A673 (cell line): ENCODE measurements at regions not wholly inside any gene's neighbourhood (a gene's known extent, or its start where the extent isn't known, plus 50 kb on each side); places are given as distances from the start of the nearest gene placed in this dataset.

Experiments used
- BruUV-seq: library from RNA; stranded (reverse); fragments of 400-500 nt; replicated peaks from 2 replicates; lab custom pipeline; 2021; lab: Mats Ljungman, UMichigan
- CTCF ChIA-PET: fragments of 300-600 bp; sonication (Branson Sonifier 250); formaldehyde crosslinking; loops from one replicate; lab custom pipeline; 2022; ENCODE audit warnings: antibody characterized with exemption; lab: Charles Lee
- POLR2A ChIA-PET: fragments of 300-600 bp; sonication (Branson Sonifier 250); formaldehyde crosslinking; loops from one replicate; lab custom pipeline; 2022; ENCODE audit warnings: antibody characterized with exemption; ENCODE audit not compliant: low non-redundant PET; lab: Charles Lee
- DNase-seq: peaks from one replicate; pipeline ENCODE4 v3.0.0-alpha.2; 2015; ENCODE audit warnings: low spot score
- H3K27ac ChIP-seq: fragments of 200-600 bp; sonication (generic); 2 replicates; pipeline ENCODE4 v1.5.1; 2016; ENCODE audit warnings: mixed run types, low read depth, mild to moderate bottlenecking, mixed read lengths, antibody characterized with exemption, low read length; ENCODE audit not compliant: poor library complexity, severe bottlenecking
- H3K27me3 ChIP-seq: fragments of 200-600 bp; sonication (generic); replicated peaks from 2 replicates; pipeline ENCODE4 v1.6.1; 2017; ENCODE audit warnings: mixed run types, low read depth, mild to moderate bottlenecking, mixed read lengths, antibody characterized with exemption, low read length; ENCODE audit not compliant: insufficient read depth, poor library complexity
- H3K36me3 ChIP-seq: fragments of 200-600 bp; sonication (generic); 2 replicates; pipeline ENCODE4 v1.6.1; 2016; ENCODE audit warnings: mixed run types, mild to moderate bottlenecking, mixed read lengths, antibody characterized with exemption, low read length; ENCODE audit not compliant: insufficient read depth, poor library complexity, severe bottlenecking
- H3K4me1 ChIP-seq: fragments of 200-600 bp; sonication (generic); 2 replicates; pipeline ENCODE4 v1.6.1; 2017; ENCODE audit warnings: mixed run types, mild to moderate bottlenecking, mixed read lengths, antibody characterized with exemption, low read length; ENCODE audit not compliant: insufficient read depth, poor library complexity, severe bottlenecking
- H3K4me3 ChIP-seq: fragments of 200-600 bp; sonication (generic); 2 replicates; pipeline ENCODE4 v1.5.1; 2016; ENCODE audit warnings: low read depth, mixed run types, mild to moderate bottlenecking, mixed read lengths, low read length; ENCODE audit not compliant: poor library complexity, severe bottlenecking
- H3K9me3 ChIP-seq: fragments of 200-600 bp; sonication (generic); 2 replicates; pipeline ENCODE4 v1.6.1; 2016; ENCODE audit warnings: mixed run types, low read depth, mild to moderate bottlenecking, mixed read lengths, antibody characterized with exemption, low read length; ENCODE audit not compliant: poor library complexity, severe bottlenecking
- EZH2 ChIP-seq: fragments of 200-600 bp; sonication (generic); IDR thresholded peaks from 2 replicates; pipeline ENCODE4 v1.6.1; 2017; ENCODE audit warnings: borderline replicate concordance, low read depth, mild to moderate bottlenecking, mixed read lengths, antibody characterized with exemption, low read length; ENCODE audit not compliant: poor library complexity, severe bottlenecking
- intact Hi-C: fragments of 100-400 bp; cut with micrococcal nuclease; formaldehyde crosslinking; loops from one replicate; pipeline ENCODE4 v1.10.0; 2022; ENCODE audit not compliant: unreplicated experiment
- TF ChIP-seq, protein P1 (sequence below): fragments of 300-800, 200-600 bp; sonication (generic); conservative IDR thresholded peaks from 2 replicates; pipeline ENCODE4 v1.5.1; 2017; ENCODE audit warnings: low read depth, mild to moderate bottlenecking, antibody characterized with exemption, low read length, moderate library complexity, mixed read lengths

GRCh38 chr22:22384267-22384666, 124.3 kb downstream of the ZNF280B start:
- CTCF ChIA-PET: no interaction called here
- intact Hi-C loops: no loop called here
- TF ChIP-seq, protein P1, sequence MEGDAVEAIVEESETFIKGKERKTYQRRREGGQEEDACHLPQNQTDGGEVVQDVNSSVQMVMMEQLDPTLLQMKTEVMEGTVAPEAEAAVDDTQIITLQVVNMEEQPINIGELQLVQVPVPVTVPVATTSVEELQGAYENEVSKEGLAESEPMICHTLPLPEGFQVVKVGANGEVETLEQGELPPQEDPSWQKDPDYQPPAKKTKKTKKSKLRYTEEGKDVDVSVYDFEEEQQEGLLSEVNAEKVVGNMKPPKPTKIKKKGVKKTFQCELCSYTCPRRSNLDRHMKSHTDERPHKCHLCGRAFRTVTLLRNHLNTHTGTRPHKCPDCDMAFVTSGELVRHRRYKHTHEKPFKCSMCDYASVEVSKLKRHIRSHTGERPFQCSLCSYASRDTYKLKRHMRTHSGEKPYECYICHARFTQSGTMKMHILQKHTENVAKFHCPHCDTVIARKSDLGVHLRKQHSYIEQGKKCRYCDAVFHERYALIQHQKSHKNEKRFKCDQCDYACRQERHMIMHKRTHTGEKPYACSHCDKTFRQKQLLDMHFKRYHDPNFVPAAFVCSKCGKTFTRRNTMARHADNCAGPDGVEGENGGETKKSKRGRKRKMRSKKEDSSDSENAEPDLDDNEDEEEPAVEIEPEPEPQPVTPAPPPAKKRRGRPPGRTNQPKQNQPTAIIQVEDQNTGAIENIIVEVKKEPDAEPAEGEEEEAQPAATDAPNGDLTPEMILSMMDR: no peak
- TF ChIP-seq EZH2: no peak
- no peaks in the 10 kb centered on the region for H3K36me3 ChIP-seq
- no peak overlapping the region for H3K4me3 ChIP-seq
- H3K4me1 ChIP-seq: no peaks in the 10 kb centered on the region
- H3K27ac ChIP-seq: no peak overlapping the region
- BruUV-seq: no TSS peak
- H3K27me3 ChIP-seq: peaks cover 63% of the 10 kb centered on the region
- no peaks in the 10 kb centered on the region for H3K9me3 ChIP-seq
- POLR2A ChIA-PET: no interaction called here
- no peak for DNase-seq

DNA sequence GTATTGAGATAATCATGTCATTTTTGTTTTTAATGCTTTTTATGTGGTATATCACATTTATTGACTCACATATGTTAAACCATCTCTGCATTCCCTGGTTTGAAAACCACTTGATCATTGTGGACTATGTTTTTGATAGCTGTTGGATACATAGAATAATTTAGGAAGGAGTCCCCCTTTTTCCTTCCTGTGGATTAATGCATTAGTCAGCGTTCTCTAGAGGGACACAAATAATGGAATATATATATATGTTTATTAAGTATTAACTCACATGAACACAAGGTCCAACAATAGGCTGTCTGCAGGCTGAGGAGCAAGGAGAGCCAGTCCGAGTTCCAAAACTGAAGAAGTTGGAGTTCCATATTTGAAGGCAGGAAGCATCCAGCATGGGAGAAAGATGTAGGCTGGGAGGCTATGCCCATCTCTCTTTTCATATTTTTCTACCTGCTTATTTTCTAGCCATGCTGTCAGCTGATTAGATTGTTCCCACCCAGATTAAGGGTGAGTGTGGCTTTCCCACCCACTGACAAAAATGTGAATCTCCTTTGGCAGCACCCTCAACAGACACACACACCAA, 123.8 kb downstream of the ZNF280B start:
- intact Hi-C loops: no loop called here
- no peak for TF ChIP-seq EZH2
- TF ChIP-seq, protein P1: no peak
- DNase-seq: no peak
- no peak overlapping the region for H3K4me3 ChIP-seq
- no TSS peak for BruUV-seq
- no peaks in the 10 kb centered on the region for H3K4me1 ChIP-seq
- H3K9me3 ChIP-seq: no peaks in the 10 kb centered on the region
- peaks cover 58% of the 10 kb centered on the region for H3K27me3 ChIP-seq
- H3K27ac ChIP-seq: no peak overlapping the region
- ChIA-PET CTCF (no interaction called here), POLR2A (no interaction called here)
- H3K36me3 ChIP-seq: no peaks in the 10 kb centered on the region

DNA sequence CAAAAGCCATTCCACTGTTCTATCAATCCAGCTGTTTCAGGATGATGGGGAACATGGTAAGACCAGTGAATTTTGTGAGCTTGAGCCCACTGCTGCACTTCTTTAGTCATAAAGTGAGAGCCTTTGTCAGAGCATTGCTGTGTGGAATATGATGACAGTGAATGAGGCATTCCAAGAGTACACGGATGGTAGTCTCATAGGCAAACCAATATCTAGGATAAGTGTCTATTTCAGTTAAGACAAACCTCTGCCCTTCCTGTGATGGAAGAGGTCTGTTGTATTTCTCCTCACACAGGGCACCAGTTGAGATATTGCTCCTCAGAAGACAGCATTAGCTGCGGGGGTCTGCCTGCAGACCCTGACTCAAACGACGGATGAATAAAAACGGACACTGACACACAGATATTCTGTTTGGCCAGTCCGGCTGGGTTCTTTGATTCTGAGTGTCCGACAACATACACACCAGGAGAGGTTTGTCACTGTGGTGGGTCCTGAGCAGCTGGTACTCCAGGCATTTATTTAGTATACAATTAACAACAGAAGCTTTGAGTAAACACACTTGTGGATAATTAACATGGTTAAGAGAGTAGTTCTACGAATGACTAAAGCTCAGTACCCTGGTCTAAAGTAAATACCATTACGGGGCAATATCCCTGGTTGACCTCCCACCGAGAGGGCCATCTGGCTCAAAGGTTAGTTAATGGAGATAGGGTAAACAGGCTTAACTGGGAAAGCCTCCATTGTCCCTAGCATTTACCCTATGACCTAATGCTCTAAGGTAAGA, 121.7 kb downstream of the ZNF280B start:
- Histone ChIP-seq H3K9me3 (no peaks in the 10 kb centered on the region), H3K4me1 (no peaks in the 10 kb centered on the region), H3K27ac (no peak overlapping the region), H3K36me3 (no peaks in the 10 kb centered on the region), H3K4me3 (no peak overlapping the region), H3K27me3 (peaks cover 59% of the 10 kb centered on the region)
- no peak for TF ChIP-seq EZH2
- TF ChIP-seq, protein P1: no peak
- no TSS peak for BruUV-seq
- POLR2A ChIA-PET: no interaction called here
- intact Hi-C loops: no loop called here
- DNase-seq: no peak
- CTCF ChIA-PET: no interaction called here
